ENCODE measurements at regions not wholly inside any gene's neighbourhood (a gene's known extent, or its start where the extent isn't known, plus 50 kb on each side); places are given as distances from the start of the nearest gene placed in this dataset.
"Not testable (repeated sequence)": the region's sequence is repeated elsewhere in the genome, so short reads cannot be mapped to it uniquely, and the experiment has no call there.

DNA sequence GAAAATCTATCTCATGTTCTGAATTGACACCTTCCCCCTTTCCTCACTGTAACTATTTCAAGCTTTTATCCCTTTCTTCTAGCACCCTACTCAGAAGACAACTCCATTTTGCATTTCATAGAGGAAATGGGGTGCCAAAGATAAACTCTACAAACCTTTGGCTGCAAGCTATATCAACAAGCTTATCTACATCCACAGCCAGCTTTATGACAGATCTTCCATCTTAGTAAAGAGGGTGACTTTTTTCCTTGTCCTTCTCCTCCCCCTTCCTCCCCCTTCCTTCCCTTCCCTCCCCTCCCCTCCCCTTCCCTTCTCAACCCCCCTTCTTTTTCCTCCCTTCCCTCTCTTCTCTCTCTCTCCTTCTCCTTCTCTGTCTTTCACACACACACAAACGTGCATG, 58.0 kb upstream of the OLIG3 start:
- DNase-seq (no peak), ATAC-seq (no peak)
- Histone ChIP-seq H3K4me3 (no peak overlapping the region), H3K9me3 (no peaks in the 10 kb centered on the region), H3K4me1 (no peaks in the 10 kb centered on the region), H3K27me3 (no peaks in the 10 kb centered on the region), H3K36me3 (no peaks in the 10 kb centered on the region), H3K27ac (no peak overlapping the region)
- intact Hi-C loops (cut with DNase I; ENCODE audit: low total_unique reads) = no loop called here
- TF ChIP-seq POLR2A (IDR thresholded peaks at IDR 0.05) = no peak
- TF ChIP-seq, protein P1, sequence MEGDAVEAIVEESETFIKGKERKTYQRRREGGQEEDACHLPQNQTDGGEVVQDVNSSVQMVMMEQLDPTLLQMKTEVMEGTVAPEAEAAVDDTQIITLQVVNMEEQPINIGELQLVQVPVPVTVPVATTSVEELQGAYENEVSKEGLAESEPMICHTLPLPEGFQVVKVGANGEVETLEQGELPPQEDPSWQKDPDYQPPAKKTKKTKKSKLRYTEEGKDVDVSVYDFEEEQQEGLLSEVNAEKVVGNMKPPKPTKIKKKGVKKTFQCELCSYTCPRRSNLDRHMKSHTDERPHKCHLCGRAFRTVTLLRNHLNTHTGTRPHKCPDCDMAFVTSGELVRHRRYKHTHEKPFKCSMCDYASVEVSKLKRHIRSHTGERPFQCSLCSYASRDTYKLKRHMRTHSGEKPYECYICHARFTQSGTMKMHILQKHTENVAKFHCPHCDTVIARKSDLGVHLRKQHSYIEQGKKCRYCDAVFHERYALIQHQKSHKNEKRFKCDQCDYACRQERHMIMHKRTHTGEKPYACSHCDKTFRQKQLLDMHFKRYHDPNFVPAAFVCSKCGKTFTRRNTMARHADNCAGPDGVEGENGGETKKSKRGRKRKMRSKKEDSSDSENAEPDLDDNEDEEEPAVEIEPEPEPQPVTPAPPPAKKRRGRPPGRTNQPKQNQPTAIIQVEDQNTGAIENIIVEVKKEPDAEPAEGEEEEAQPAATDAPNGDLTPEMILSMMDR (IDR thresholded peaks at IDR 0.05 in 4 of 5, conservative IDR thresholded peaks at IDR 0.05 in 1 of 5) = no peak
- in situ Hi-C loops (cut with MboI; ENCODE audit: low sequenced_read_pairs in 4 of 4) = no loop called here

DNA sequence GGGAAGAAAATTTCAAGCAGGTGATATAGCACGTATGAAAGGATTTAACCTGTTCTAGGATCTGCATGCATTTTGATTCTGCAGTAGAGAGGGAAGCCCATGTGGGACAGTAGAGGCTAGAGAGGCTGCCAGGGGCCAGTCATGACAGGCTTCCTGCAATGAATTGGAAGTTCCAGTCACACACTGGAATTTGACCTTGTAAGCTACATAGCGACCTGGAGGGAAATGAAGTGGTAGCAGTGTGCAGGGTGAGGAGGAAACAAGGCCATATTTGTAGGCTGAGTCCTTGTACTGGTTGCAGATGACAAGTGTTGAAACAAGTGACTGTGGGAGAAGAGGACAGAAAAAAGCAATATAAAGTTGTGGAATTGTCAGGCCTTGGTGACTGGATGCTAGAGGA, 58.6 kb upstream of the OLIG3 start:
- Histone ChIP-seq H3K36me3 (no peaks in the 10 kb centered on the region), H3K4me3 (no peak overlapping the region), H3K27me3 (no peaks in the 10 kb centered on the region), H3K9me3 (no peaks in the 10 kb centered on the region), H3K27ac (no peak overlapping the region), H3K4me1 (no peaks in the 10 kb centered on the region)
- intact Hi-C loops (cut with DNase I; ENCODE audit: low total_unique reads) (no loop called here), in situ Hi-C loops (cut with MboI; ENCODE audit: low sequenced_read_pairs in 4 of 4) (no loop called here)
- ATAC-seq (no peak), DNase-seq (no peak)
- TF ChIP-seq POLR2A (IDR thresholded peaks at IDR 0.05) = no peak
- TF ChIP-seq, protein P1 (IDR thresholded peaks at IDR 0.05 in 4 of 5, conservative IDR thresholded peaks at IDR 0.05 in 1 of 5) = no peak

DNA sequence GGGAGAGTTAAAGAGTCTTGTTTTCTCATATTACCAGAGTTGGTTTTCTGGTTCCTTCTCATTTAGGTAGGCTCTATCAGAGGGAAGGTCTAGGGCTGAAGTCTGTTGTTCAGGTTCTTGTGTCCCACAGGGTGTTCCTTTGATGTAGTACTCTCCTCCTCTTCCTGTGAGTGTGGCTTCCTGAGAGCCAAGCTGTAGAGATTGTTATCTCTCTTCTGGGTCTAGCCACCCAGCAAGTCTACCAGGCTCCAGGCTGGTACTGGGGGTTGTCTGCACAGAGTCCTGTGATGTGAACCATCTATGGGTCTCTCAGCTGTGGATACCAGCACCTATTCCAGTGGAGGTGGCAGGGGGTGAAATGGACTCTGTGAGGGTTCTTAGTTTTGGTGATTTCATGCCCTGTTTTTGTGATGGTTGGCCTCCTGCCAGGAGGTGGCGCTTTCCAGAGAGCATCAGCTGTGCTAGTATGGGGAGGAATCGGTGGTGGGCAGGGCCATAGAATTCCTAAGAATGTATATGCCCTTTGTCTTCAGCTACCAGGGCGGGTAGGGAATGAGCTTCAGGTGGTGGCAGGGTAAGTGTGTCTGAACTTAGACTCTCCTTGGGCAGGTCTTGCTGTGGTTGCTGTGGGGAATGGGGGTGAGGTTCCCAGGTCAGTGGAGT, 65.5 kb upstream of the OLIG3 start:
- in situ Hi-C loops (cut with MboI; ENCODE audit: low sequenced_read_pairs in 4 of 4); H3K4me3 ChIP-seq; H3K27ac ChIP-seq; H3K9me3 ChIP-seq; DNase-seq; intact Hi-C loops (cut with DNase I; ENCODE audit: low total_unique reads); H3K27me3 ChIP-seq; H3K4me1 ChIP-seq; H3K36me3 ChIP-seq; ATAC-seq: not testable (repeated sequence)

DNA sequence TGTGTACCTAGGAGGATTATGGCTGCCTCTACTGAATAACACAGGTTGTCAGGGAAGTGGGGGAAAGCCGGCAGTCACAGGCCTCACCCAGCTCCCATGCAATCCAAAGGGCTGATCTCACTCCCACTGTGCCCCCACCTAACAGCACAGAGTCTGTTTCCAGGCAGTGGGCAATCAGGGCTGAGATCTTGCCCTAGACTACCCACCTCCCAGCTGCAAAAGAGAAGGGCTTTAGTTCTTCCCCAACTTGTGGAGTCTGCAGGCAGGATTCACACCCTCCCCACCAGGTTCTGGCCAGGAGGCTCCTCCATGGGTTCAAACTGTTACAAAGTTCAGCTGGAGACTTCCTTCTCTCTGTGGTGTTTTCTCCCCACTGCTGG, 66.0 kb upstream of the OLIG3 start:
- no peaks in the 10 kb centered on the region for H3K9me3 ChIP-seq
- no peak overlapping the region for H3K27ac ChIP-seq
- no peak overlapping the region for H3K4me3 ChIP-seq
- no peaks in the 10 kb centered on the region for H3K36me3 ChIP-seq
- ATAC-seq = no peak
- H3K4me1 ChIP-seq = no peaks in the 10 kb centered on the region
- in situ Hi-C loops (cut with MboI; ENCODE audit: low sequenced_read_pairs in 4 of 4) = no loop called here
- TF ChIP-seq, protein P1 (IDR thresholded peaks at IDR 0.05 in 4 of 5, conservative IDR thresholded peaks at IDR 0.05 in 1 of 5) = no peak
- no peak for TF ChIP-seq POLR2A (IDR thresholded peaks at IDR 0.05)
- no peak for DNase-seq
- intact Hi-C loops (cut with DNase I; ENCODE audit: low total_unique reads) = no loop called here
- H3K27me3 ChIP-seq = no peaks in the 10 kb centered on the region

DNA sequence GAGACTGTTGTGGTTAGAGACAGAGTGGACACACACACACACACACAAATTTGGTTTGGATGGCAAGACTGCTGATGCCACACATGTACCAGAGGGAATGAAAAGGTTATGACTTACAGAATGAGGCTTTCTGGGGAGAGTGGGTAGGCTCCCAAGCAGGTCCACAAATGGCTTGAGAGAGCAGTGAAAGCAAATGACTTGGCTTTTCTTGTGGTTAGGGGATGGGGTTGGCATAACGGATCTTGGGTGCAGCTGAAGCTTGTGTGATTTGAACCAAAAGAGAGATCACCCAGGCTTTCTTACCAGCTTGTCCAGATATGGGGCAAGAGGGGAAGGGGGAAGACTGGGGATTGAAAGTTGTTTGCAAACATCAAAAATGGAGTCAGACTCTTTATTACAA, 73.9 kb upstream of the OLIG3 start:
- no peak for ATAC-seq
- Histone ChIP-seq H3K4me1 (no peaks in the 10 kb centered on the region), H3K36me3 (no peaks in the 10 kb centered on the region), H3K4me3 (no peak overlapping the region), H3K27me3 (no peaks in the 10 kb centered on the region), H3K27ac (no peak overlapping the region), H3K9me3 (no peaks in the 10 kb centered on the region)
- DNase-seq = no peak
- intact Hi-C loops (cut with DNase I; ENCODE audit: low total_unique reads) (no loop called here), in situ Hi-C loops (cut with MboI; ENCODE audit: low sequenced_read_pairs in 4 of 4) (no loop called here)
- TF ChIP-seq POLR2A (IDR thresholded peaks at IDR 0.05) = no peak
- TF ChIP-seq, protein P1 (IDR thresholded peaks at IDR 0.05 in 4 of 5, conservative IDR thresholded peaks at IDR 0.05 in 1 of 5) = no peak
